ENCODE measurements at regions not wholly inside any gene's neighbourhood (a gene's known extent, or its start where the extent isn't known, plus 50 kb on each side); places are given as distances from the start of the nearest gene placed in this dataset.
A peak's percentile ranks its signal among the peaks of the same experiment; 100 is the strongest.

DNA sequence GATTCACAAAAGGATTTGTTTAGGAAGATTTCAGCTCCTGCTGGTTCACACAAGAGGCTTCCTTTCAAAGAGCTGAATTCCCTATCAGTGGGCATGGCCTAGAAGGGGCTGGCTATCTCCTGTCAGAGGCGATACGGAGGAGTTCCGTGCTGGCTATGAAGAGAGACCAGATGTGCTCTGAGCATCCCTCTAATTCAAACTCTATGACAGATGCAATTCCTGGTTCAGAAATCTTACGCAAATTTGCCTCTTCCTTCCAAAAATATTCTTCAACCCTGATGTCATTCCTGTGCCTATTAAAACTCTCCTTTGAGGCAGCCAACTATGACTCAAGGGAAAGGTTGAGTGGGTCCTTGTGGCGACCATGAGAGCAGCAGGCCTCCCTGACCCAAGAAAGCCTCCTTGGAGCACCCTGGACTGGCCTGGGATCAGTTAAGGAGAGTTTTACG lies 139.3 kb upstream of the HES1 start:
- ChIA-PET CTCF (interaction anchor here (0.5 to 0.9 kb wide), 2 partner anchors 25 to 351 kb away, joined by 3 read pairs; no protein-coding TSS in a partner anchor), POLR2A (no interaction called here)
- Histone ChIP-seq H3K4me3 (ENCODE audit: low read depth, low read length) (no peak overlapping the region), H3K4me1 (ENCODE audit: control insufficient read depth, insufficient read depth, low read length) (no peaks in the 10 kb centered on the region), H3K36me3 (ENCODE audit: control insufficient read depth in 2 of 2, insufficient read depth in 1 of 2, low read length in 2 of 2) (no peaks in the 10 kb centered on the region), H3K9me3 (ENCODE audit: control insufficient read depth, insufficient read depth, low read depth, low read length) (no peaks in the 10 kb centered on the region), H3K27ac (ENCODE audit: extremely low read depth, low read depth, low read length) (no peak overlapping the region)
- TF ChIP-seq ZNF398 (tag by site-specific recombination; IDR thresholded peaks at IDR 0.05) (no peak), FEZF1 (tag by site-specific recombination; IDR thresholded peaks at IDR 0.05) (no peak), GFI1B (tag by site-specific recombination; IDR thresholded peaks at IDR 0.05) (no peak), ZNF23 (tag by site-specific recombination; IDR thresholded peaks at IDR 0.05; ENCODE audit: borderline replicate concordance) (no peak), KLF7 (tag by site-specific recombination; IDR thresholded peaks at IDR 0.05; ENCODE audit: borderline replicate concordance) (no peak), ZNF677 (tag by site-specific recombination; IDR thresholded peaks at IDR 0.05) (no peak), ZBTB8A (tag by site-specific recombination; IDR thresholded peaks at IDR 0.05) (no peak), BCL11B (tag by site-specific recombination; IDR thresholded peaks at IDR 0.05; ENCODE audit: low read depth) (no peak), REPIN1 (tag by site-specific recombination; IDR thresholded peaks at IDR 0.05; ENCODE audit: low read depth) (no peak), ZNF768 (tag by site-specific recombination; IDR thresholded peaks at IDR 0.05) (no peak), ZFP3 (tag by site-specific recombination; IDR thresholded peaks at IDR 0.05; ENCODE audit: low read depth) (no peak), MYNN (tag by site-specific recombination; IDR thresholded peaks at IDR 0.05; ENCODE audit: borderline replicate concordance) (no peak)

- Histone ChIP-seq H3K27ac (ENCODE audit: extremely low read depth, low read depth, low read length) (no peak overlapping the region), H3K9me3 (ENCODE audit: control insufficient read depth, insufficient read depth, low read depth, low read length) (no peaks in the 10 kb centered on the region), H3K36me3 (ENCODE audit: control insufficient read depth in 2 of 2, insufficient read depth in 1 of 2, low read length in 2 of 2) (no peaks in the 10 kb centered on the region), H3K4me1 (ENCODE audit: control insufficient read depth, insufficient read depth, low read length) (no peaks in the 10 kb centered on the region), H3K4me3 (ENCODE audit: low read depth, low read length) (no peak overlapping the region)
- TF ChIP-seq ZNF501 (tag by site-specific recombination; IDR thresholded peaks at IDR 0.05) (no peak), ZIC2 (tag by site-specific recombination; IDR thresholded peaks at IDR 0.05) (no peak), ZNF341 (tag by site-specific recombination; IDR thresholded peaks at IDR 0.05; ENCODE audit: low read depth) (peak; percentile 68)
- POLR2A ChIA-PET, result no interaction called here
- CTCF ChIA-PET, result no interaction called here
Observed at GRCh38 chr3:193997228-193998122, 138.5 kb upstream of the HES1 start.

- H3K4me1 ChIP-seq (ENCODE audit: control insufficient read depth, insufficient read depth, low read length), result no peaks in the 10 kb centered on the region
- ChIA-PET POLR2A (no interaction called here), CTCF (no interaction called here)
- no peaks in the 10 kb centered on the region for H3K36me3 ChIP-seq (ENCODE audit: control insufficient read depth in 2 of 2, insufficient read depth in 1 of 2, low read length in 2 of 2)
- no peak overlapping the region for H3K4me3 ChIP-seq (ENCODE audit: low read depth, low read length)
- TF ChIP-seq HIC1 (tag by site-specific recombination; IDR thresholded peaks at IDR 0.05) (no peak), REPIN1 (tag by site-specific recombination; IDR thresholded peaks at IDR 0.05; ENCODE audit: low read depth) (no peak), ZNF837 (tag by site-specific recombination; IDR thresholded peaks at IDR 0.05) (no peak), ZNF701 (tag by site-specific recombination; IDR thresholded peaks at IDR 0.05) (no peak), ZNF558 (tag by site-specific recombination; IDR thresholded peaks at IDR 0.05) (no peak), KLF9 (tag by site-specific recombination; IDR thresholded peaks at IDR 0.05; ENCODE audit: low read depth) (no peak)
- TF ChIP-seq, protein P1, sequence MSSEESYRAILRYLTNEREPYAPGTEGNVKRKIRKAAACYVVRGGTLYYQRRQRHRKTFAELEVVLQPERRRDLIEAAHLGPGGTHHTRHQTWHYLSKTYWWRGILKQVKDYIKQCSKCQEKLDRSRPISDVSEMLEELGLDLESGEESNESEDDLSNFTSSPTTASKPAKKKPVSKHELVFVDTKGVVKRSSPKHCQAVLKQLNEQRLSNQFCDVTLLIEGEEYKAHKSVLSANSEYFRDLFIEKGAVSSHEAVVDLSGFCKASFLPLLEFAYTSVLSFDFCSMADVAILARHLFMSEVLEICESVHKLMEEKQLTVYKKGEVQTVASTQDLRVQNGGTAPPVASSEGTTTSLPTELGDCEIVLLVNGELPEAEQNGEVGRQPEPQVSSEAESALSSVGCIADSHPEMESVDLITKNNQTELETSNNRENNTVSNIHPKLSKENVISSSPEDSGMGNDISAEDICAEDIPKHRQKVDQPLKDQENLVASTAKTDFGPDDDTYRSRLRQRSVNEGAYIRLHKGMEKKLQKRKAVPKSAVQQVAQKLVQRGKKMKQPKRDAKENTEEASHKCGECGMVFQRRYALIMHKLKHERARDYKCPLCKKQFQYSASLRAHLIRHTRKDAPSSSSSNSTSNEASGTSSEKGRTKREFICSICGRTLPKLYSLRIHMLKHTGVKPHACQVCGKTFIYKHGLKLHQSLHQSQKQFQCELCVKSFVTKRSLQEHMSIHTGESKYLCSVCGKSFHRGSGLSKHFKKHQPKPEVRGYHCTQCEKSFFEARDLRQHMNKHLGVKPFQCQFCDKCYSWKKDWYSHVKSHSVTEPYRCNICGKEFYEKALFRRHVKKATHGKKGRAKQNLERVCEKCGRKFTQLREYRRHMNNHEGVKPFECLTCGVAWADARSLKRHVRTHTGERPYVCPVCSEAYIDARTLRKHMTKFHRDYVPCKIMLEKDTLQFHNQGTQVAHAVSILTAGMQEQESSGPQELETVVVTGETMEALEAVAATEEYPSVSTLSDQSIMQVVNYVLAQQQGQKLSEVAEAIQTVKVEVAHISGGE (tag by site-specific recombination; conservative IDR thresholded peaks at IDR 0.05; ENCODE audit: low read depth), result no peak
- TF ChIP-seq, protein P2, sequence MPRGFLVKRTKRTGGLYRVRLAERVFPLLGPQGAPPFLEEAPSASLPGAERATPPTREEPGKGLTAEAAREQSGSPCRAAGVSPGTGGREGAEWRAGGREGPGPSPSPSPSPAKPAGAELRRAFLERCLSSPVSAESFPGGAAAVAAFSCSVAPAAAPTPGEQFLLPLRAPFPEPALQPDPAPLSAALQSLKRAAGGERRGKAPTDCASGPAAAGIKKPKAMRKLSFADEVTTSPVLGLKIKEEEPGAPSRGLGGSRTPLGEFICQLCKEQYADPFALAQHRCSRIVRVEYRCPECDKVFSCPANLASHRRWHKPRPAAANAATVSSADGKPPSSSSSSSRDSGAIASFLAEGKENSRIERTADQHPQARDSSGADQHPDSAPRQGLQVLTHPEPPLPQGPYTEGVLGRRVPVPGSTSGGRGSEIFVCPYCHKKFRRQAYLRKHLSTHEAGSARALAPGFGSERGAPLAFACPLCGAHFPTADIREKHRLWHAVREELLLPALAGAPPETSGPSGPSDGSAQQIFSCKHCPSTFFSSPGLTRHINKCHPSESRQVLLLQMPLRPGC (tag by site-specific recombination; IDR thresholded peaks at IDR 0.05), result no peak
- no peak overlapping the region for H3K27ac ChIP-seq (ENCODE audit: extremely low read depth, low read depth, low read length)
- H3K9me3 ChIP-seq (ENCODE audit: control insufficient read depth, insufficient read depth, low read depth, low read length), result no peaks in the 10 kb centered on the region
Observed at GRCh38 chr3:193998123-193998448, 137.9 kb upstream of the HES1 start.

All from HEK293 (cell line).